Keratinocyte (primary cell): ENCODE measurements at regions not wholly inside any gene's neighbourhood (a gene's known extent, or its start where the extent isn't known, plus 50 kb on each side); places are given as distances from the start of the nearest gene placed in this dataset.

Source experiments
- DNase-seq: peaks from one replicate; pipeline ENCODE4 v3.0.0-alpha.2; 2011; ENCODE audit warnings: low read depth, missing footprints, low spot score
- FAIRE-seq: peaks from 2 replicates; lab custom pipeline; 2011; peaks lifted over from hg19 to GRCh38; lab: Jason Lieb, UNC
- H2AFZ ChIP-seq: 2 replicates; pipeline ENCODE4 v1.6.0; 2012; ENCODE audit warnings: low read length, control low read depth, inconsistent platforms; ENCODE audit not compliant: control insufficient read depth
- H3K27ac ChIP-seq: 2 replicates; pipeline ENCODE4 v1.5.1; 2011; ENCODE audit warnings: low read length; ENCODE audit not compliant: control insufficient read depth, insufficient read depth
- H3K27me3 ChIP-seq: 3 replicates; pipeline ENCODE4 v1.6.0; 2011; ENCODE audit warnings: low read length; ENCODE audit not compliant: control insufficient read depth, insufficient read depth; ENCODE audit errors: extremely low read depth
- H3K36me3 ChIP-seq, 2 experiments: 2 replicates in 1 of 2; 3 replicates in 1 of 2; pipeline ENCODE4 v1.5.1; 2011; ENCODE audit warnings: low read length in 2 of 2, mild to moderate bottlenecking in 1 of 2; ENCODE audit not compliant: control insufficient read depth in 2 of 2, insufficient read depth in 2 of 2; ENCODE audit errors: extremely low read depth in 1 of 2
- H3K4me1 ChIP-seq: 3 replicates; pipeline ENCODE4 v1.5.1; 2011; ENCODE audit warnings: low read length; ENCODE audit not compliant: control insufficient read depth, insufficient read depth; ENCODE audit errors: extremely low read depth
- H3K4me2 ChIP-seq: 3 replicates; pipeline ENCODE4 v1.6.0; 2011; ENCODE audit warnings: low read depth, low read length; ENCODE audit not compliant: control insufficient read depth, insufficient read depth; ENCODE audit errors: extremely low read depth
- H3K4me3 ChIP-seq, 3 experiments: fragments of 200-600 bp in 1 of 3; sonication (generic) in 1 of 3; 2 replicates in 2 of 3; 3 replicates in 1 of 3; pipeline ENCODE4 v1.5.1; 2011 to 2016; ENCODE audit warnings: low read length in 3 of 3, mild to moderate bottlenecking in 3 of 3, control low read depth in 2 of 3, inconsistent platforms in 1 of 3, low read depth in 1 of 3, mixed read lengths in 1 of 3, mixed run types in 1 of 3, moderate library complexity in 1 of 3; ENCODE audit not compliant: control insufficient read depth in 2 of 3, insufficient read depth in 2 of 3; ENCODE audit errors: extremely low read depth in 1 of 3
- H3K79me2 ChIP-seq: 2 replicates; pipeline ENCODE4 v1.6.0; 2012; ENCODE audit warnings: low read length; ENCODE audit not compliant: control insufficient read depth, insufficient read depth
- H3K9ac ChIP-seq: 3 replicates; pipeline ENCODE4 v1.6.0; 2011; ENCODE audit warnings: low read length; ENCODE audit not compliant: control insufficient read depth, insufficient read depth; ENCODE audit errors: extremely low read depth
- H3K9me1 ChIP-seq: 3 replicates; pipeline ENCODE4 v1.6.0; 2011; ENCODE audit warnings: low read length; ENCODE audit not compliant: control insufficient read depth, insufficient read depth; ENCODE audit errors: extremely low read depth
- H3K9me3 ChIP-seq: 2 replicates; pipeline ENCODE4 v1.5.1; 2012; ENCODE audit warnings: low read depth, low read length; ENCODE audit not compliant: control insufficient read depth
- H4K20me1 ChIP-seq: 3 replicates; pipeline ENCODE4 v1.6.0; 2011; ENCODE audit warnings: low read length; ENCODE audit not compliant: control insufficient read depth, insufficient read depth; ENCODE audit errors: extremely low read depth
- CTCF ChIP-seq, 3 experiments: IDR thresholded peaks in 1 of 3; conservative IDR thresholded peaks in 1 of 3; optimal IDR thresholded peaks in 1 of 3; 2 replicates in 2 of 3; 3 replicates in 1 of 3; pipeline versions ENCODE3 to v1.5.1; 2011; ENCODE audit warnings: low read length in 3 of 3, mild to moderate bottlenecking in 3 of 3, moderate library complexity in 2 of 3, control low read depth in 1 of 3, inconsistent platforms in 1 of 3; ENCODE audit not compliant: insufficient read depth in 2 of 3; ENCODE audit errors: extremely low read depth in 1 of 3
- EZH2 ChIP-seq: IDR thresholded peaks from one replicate; pipeline ENCODE4 v1.6.1; 2012; ENCODE audit warnings: inconsistent platforms, mild to moderate bottlenecking, low read length, moderate library complexity
- dilution Hi-C: fragments of 300-500 bp; cut with MboI; formaldehyde crosslinking; loops from one replicate; pipeline ENCODE4 v1.7.0; 2020; ENCODE audit warnings: low sequenced_read_pairs; ENCODE audit not compliant: extremely low pct_ligation_motif_present

GRCh38 chr5:125293223-125293622 lies 546.8 kb upstream of the ZNF608 start:
- Histone ChIP-seq H3K27me3 (no peaks in the 10 kb centered on the region), H2AFZ (no peak overlapping the region), H3K4me3 (no peak overlapping the region), H3K79me2 (no peaks in the 10 kb centered on the region), H3K9ac (no peak overlapping the region), H3K27ac (no peak overlapping the region), H3K9me3 (no peaks in the 10 kb centered on the region), H3K4me2 (no peak overlapping the region), H3K36me3 (no peaks in the 10 kb centered on the region), H4K20me1 (no peaks in the 10 kb centered on the region), H3K9me1 (no peaks in the 10 kb centered on the region), H3K4me1 (peaks cover 9% of the 10 kb centered on the region)
- DNase-seq = no peak
- FAIRE-seq = no peak
- dilution Hi-C loops = no loop called here
- TF ChIP-seq EZH2 (no peak), CTCF (optimal IDR thresholded peaks at IDR 0.05 in 1 of 3, IDR thresholded peaks at IDR 0.05 in 1 of 3, conservative IDR thresholded peaks at IDR 0.05 in 1 of 3; ENCODE audit: extremely low read depth in 1 of 3, insufficient read depth in 2 of 3, low read length in 3 of 3) (no peak)

- dilution Hi-C loops = no loop called here
- Histone ChIP-seq H3K9me1 (no peaks in the 10 kb centered on the region), H3K4me3 (no peak overlapping the region), H3K36me3 (no peaks in the 10 kb centered on the region), H3K9me3 (no peaks in the 10 kb centered on the region), H3K9ac (no peak overlapping the region), H2AFZ (no peak overlapping the region), H3K27me3 (no peaks in the 10 kb centered on the region), H3K27ac (no peak overlapping the region), H3K4me1 (peaks cover 12% of the 10 kb centered on the region), H4K20me1 (no peaks in the 10 kb centered on the region), H3K4me2 (no peak overlapping the region), H3K79me2 (no peaks in the 10 kb centered on the region)
- no peak for DNase-seq
- FAIRE-seq = no peak
- TF ChIP-seq EZH2 (no peak), CTCF (optimal IDR thresholded peaks at IDR 0.05 in 1 of 3, IDR thresholded peaks at IDR 0.05 in 1 of 3, conservative IDR thresholded peaks at IDR 0.05 in 1 of 3; ENCODE audit: extremely low read depth in 1 of 3, insufficient read depth in 2 of 3, low read length in 3 of 3) (no peak)
These were observed 547.3 kb upstream of the ZNF608 start for GRCh38 chr5:125293726-125294125.
